NT2/D1 (cell line): ENCODE measurements at regions not wholly inside any gene's neighbourhood (a gene's known extent, or its start where the extent isn't known, plus 50 kb on each side); places are given as distances from the start of the nearest gene placed in this dataset.

Experiments
- SUZ12 ChIP-seq: IDR thresholded peaks from 2 replicates; pipeline ENCODE4 v1.6.1; 2011; ENCODE audit not compliant: insufficient read length, insufficient read depth; ENCODE audit errors: extremely low read depth
- YY1 ChIP-seq: IDR thresholded peaks from 2 replicates; pipeline ENCODE4 v1.6.1; 2011; ENCODE audit not compliant: insufficient read length, insufficient read depth
- ZNF274 ChIP-seq: IDR thresholded peaks from 2 replicates; pipeline ENCODE4 v1.6.1; 2011; ENCODE audit warnings: mild to moderate bottlenecking, low read depth, low read length

DNA sequence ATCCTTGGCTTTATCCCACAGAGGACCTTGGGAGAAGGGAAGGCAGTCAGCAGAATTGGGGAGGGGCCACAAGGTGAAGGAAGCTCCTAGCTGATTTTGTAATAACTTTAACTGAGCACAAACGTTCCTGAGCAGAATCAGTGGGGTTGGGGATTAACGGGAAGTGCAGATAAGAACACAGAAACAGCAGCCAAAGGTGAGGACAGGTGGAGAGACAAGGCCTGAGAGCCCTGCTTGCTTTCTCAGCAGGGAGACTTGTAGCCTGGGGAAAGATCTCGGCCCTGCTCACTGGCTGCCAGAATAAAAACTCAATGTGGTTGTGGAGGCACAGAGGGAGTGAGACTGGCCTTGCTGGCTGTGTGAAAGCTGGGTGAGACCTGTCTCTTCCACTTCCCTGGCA is 265.2 kb upstream of the FAT3 start:
- TF ChIP-seq YY1 (no peak), ZNF274 (no peak), SUZ12 (no peak)
